ENCODE measurements at regions not wholly inside any gene's neighbourhood (a gene's known extent, or its start where the extent isn't known, plus 50 kb on each side); places are given as distances from the start of the nearest gene placed in this dataset.

DNA sequence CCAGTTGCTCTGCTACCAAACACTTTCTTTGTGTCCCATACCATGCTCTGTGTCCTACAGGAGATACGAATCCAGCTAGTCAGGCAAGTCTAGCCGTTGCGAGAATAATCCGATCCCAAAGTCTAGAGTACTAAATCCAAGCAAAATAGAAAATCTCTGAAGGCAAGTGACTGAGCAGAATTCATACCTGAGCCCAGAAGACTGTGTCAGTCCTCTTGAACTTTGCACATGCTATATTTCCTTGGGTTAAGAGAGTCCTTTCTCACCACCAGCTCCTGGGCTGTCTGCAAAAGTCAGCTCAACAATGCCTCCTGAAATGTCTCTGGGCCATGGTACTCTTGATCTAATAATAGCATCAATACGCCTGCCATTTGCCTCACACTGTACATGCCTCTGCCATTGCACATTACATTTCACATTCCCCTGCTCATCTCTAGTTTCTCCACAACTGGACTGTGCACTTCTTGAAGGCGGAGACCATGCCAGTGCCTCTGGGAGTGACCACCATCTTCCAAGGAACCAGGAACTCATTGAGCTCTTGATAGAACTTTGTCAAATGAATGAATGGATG lies 265.8 kb upstream of the ID2 start:
- no peak for DNase-seq (ENCODE audit: low read depth, low spot score)

- no peak for DNase-seq (ENCODE audit: low read depth, low spot score)
These were observed 264.7 kb upstream of the ID2 start for GRCh38 chr2:8416849-8417832.

GRCh38 chr2:8418721-8419120 lies 263.1 kb upstream of the ID2 start:
- no peak for DNase-seq (ENCODE audit: low read depth, low spot score)

DNA sequence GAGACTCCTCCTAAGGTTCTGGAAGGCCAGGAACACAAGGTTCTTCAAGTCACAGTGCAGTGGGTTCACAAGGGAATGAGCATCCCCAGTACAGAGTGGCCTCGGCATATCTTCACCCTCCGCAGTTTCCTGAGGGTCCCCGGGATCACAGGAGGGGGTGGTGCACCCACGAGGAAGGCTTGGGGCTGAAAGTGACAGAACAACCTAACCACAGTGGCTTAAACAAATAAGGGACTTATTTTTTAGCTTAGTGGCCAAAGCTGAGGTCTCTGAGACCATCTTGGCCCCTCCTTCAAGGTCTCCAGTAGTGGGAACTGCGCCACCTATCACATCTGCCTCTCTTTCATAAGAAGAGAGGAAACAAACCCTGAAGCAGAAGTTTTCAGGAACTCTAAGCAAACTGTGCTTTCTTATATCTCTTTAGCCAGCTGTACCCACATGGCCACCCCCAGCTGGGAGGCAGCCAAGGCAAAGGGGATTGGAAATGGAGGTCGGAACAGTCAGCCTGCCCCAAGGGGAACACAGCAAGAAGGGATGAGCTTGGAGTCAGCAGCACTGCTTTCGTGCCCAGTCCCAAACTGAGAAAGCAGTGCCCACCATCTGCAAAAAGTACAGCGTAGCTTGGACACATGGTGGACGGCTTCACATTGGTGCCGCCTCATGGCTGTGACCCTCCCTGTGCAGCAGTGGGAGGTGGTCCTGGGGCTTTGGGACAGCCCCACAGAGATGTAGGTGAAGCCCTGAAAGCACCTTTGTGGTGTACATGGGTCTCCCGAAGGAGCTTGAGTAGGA lies 260.0 kb upstream of the ID2 start:
- DNase-seq (ENCODE audit: low read depth, low spot score), result no peak

GRCh38 chr2:8422450-8422800 lies 259.4 kb upstream of the ID2 start:
- no peak for DNase-seq (ENCODE audit: low read depth, low spot score)

DNA sequence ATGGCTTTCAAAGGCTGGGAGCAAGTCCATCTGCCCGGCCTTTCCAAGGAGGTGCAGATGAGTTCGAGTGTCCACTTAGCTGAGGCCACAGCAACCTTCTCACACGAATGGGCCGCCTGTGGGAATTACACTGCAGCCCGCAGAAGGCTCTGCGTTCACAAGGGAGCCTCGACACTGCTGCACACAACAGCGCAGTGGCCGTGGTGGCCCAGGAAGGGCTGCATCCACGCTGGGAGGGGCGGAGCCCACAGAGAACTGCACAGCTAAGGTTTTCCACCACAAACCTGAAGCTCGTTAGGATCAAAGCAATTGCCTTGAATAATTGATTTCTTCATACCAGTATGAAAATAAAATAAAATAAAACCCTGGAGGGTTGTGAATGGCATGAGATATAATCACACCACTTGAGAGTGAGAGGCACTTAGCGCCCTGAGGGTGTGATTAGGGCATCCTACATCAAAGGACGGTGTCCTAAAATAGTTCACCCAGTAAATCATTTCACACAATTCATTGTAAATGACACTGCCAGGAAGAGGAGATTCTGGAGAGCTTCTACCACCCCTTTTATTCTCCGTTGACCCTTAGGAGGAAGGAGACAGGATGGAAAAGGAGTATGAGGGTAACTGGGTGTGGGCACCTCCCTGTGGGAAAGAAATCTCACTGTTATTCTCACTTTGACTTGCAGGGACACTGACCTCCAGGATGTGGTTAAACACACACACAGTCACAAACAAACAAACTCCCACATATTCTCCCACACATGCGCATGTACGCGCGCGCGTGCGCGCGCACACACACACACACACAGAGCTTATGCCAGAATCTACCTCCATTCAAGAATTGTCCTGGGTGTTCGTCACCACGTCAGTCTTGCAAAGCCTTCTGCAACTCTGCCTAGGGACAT lies 256.6 kb upstream of the ID2 start:
- DNase-seq (ENCODE audit: low read depth, low spot score), result no peak

- DNase-seq (ENCODE audit: low read depth, low spot score), result no peak
These were observed 255.3 kb upstream of the ID2 start for GRCh38 chr2:8426550-8426949.

DNA sequence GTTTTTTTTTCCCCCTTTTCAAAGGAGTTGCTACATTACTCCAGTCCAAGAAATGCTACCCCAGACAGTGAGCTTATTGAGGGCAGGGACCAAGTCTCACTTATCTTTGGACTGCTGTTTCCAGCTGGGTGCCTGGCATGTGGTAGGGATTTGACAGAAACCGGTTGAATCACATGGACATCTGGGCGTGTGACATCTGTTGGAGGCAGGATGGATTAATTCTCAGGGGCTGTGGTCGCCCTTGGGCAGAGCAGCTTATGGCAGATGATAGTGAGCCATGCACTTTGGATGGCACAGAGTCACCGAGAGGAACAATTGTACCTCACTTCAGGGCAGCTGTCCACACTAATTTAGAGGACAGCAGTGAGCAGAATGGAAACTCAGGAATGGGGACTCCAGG lies 254.6 kb upstream of the ID2 start:
- no peak for DNase-seq (ENCODE audit: low read depth, low spot score)

- DNase-seq (ENCODE audit: low read depth, low spot score), result no peak
These were observed 251.2 kb upstream of the ID2 start for GRCh38 chr2:8430628-8431027.

GRCh38 chr2:8431446-8432125 lies 250.3 kb upstream of the ID2 start:
- DNase-seq (ENCODE audit: low read depth, low spot score), result no peak

- DNase-seq (ENCODE audit: low read depth, low spot score), result no peak
These were observed 249.0 kb upstream of the ID2 start for GRCh38 chr2:8432706-8433336.

GRCh38 chr2:8433390-8433789 lies 248.5 kb upstream of the ID2 start:
- DNase-seq (ENCODE audit: low read depth, low spot score), result no peak

DNA sequence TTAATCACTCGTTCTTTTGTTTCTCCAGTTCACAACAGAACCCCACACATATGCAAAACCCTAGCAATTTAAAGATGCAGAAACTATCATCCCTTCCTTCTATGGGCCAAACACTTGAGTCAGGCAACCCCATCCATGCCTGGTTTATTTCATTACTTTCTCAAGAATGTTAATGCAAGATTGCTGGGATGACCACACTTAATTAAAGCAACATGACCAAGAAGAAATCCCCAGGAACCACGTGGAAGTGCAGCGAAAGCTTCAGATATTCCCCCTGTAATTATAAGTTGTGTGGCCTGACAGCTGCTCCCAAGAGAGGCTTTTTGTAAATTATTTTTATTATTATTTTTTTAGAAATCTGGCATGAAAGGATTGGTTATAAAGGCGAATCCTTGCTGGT lies 246.2 kb upstream of the ID2 start:
- no peak for DNase-seq (ENCODE audit: low read depth, low spot score)

- no peak for DNase-seq (ENCODE audit: low read depth, low spot score)
These were observed 245.3 kb upstream of the ID2 start for GRCh38 chr2:8436585-8436984.

GRCh38 chr2:8437228-8437948 lies 244.5 kb upstream of the ID2 start:
- DNase-seq (ENCODE audit: low read depth, low spot score), result no peak

DNA sequence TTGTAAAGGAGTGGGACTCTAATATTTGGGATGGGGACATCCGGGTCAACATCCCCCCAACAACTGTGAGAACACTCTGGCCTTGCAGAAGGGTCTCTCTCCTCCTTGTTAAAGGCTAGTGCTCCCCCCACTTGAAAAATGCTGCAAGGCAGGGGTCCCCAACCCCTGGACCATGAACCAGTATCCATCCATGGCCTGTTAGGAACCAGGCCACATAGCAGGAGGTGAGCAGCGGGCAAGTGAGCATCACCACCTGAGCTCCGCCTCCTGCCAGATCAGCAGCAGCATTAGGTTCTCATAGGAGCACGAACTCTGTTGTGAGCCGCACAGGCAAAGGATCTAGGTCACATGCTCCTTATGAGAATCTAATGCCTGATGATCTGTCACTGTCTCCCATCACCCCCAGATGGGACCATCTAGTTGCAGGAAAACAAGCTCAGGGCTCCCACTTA lies 243.9 kb upstream of the ID2 start:
- no peak for DNase-seq (ENCODE audit: low read depth, low spot score)

GRCh38 chr2:8438476-8438875 lies 243.4 kb upstream of the ID2 start:
- DNase-seq (ENCODE audit: low read depth, low spot score), result no peak

- no peak for DNase-seq (ENCODE audit: low read depth, low spot score)
These were observed 242.9 kb upstream of the ID2 start for GRCh38 chr2:8438996-8439395.

DNA sequence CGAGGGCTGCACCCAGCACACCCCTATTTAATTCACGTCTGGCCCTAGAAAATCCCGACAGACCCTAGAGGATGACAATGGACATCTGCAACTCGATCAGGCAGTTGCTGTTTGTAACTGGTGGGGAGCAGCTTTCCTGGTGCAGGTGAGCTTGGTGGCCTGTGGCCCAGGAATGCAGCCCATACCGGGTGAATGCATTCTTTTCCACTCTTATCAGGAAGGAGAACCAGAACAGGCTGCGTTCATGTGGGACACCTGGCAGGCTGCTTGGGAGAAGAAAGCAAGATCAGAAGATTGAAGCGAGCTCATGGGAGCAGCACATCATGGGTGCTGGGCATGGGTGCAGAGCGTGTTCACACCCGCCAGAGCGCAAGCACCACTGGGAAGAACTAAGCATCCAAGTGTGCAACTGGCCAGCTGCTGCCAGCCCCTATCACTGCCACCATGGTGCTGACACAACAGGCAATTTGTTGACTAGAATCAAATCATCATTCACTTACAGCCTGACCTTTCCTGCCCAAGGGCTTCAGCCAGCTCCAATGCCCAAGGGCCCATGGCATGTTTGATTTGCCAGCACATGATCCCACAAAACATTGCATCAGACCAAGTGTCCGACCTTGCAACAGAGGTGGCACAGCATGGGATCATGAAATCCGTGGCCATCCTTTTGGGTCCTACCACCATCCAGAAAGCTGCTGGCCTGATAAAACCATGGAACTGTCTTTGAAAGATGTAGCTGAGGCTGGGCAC lies 241.7 kb upstream of the ID2 start:
- DNase-seq (ENCODE audit: low read depth, low spot score), result no peak

Measured in smooth muscle cell of the brain vasculature (primary cell).